Transverse colon (tissue), 4 donors: ENCODE measurements at regions not wholly inside any gene's neighbourhood (a gene's known extent, or its start where the extent isn't known, plus 50 kb on each side); places are given as distances from the start of the nearest gene placed in this dataset.

Source experiments
- DNase-seq: peaks from one replicate; pipeline ENCODE4 v3.0.0-alpha.2; 2019
- H3K27ac ChIP-seq, 4 donors: fragments of 200-600 bp; sonication (generic); 2 replicates each; pipeline ENCODE4 v1.5.1; 2016 to 2018; ENCODE audit warnings: inconsistent platforms in 4 of 4
- H3K27me3 ChIP-seq: fragments of 200-600 bp; sonication (generic); 2 replicates; pipeline ENCODE4 v1.5.1; 2017; ENCODE audit warnings: inconsistent platforms
- H3K36me3 ChIP-seq, 4 donors: fragments of 200-600 bp; sonication (generic); 2 replicates each; pipeline ENCODE4 v1.5.1; 2017 to 2019; ENCODE audit warnings: inconsistent platforms in 4 of 4
- H3K4me1 ChIP-seq, 4 donors: fragments of 200-600 bp; sonication (generic); 2 replicates each; pipeline ENCODE4 v1.5.1; 2017 to 2020; ENCODE audit warnings: inconsistent platforms in 4 of 4
- H3K4me3 ChIP-seq, 4 donors: fragments of 200-600 bp; sonication (generic); 1 replicate in 1 of 4; 2 replicates in 3 of 4; pipeline versions ENCODE4 v1.5.1 to v1.6.1; 2017 to 2019; ENCODE audit warnings: inconsistent platforms in 4 of 4
- H3K9me3 ChIP-seq, 2 donors: fragments of 200-600 bp; sonication (generic); 2 replicates each; pipeline ENCODE4 v1.5.1; 2017 to 2019; ENCODE audit warnings: inconsistent platforms in 2 of 2
- CTCF ChIP-seq, 5 experiments: fragments of 200-600 bp in 3 of 5; fragments of 450-650 bp in 2 of 5; sonication (generic) in 3 of 5; IDR thresholded peaks; 1 replicate in 2 of 5; 2 replicates in 3 of 5; pipeline ENCODE4 v1.5.1; 2016 to 2017; ENCODE audit warnings: antibody characterized with exemption in 5 of 5, inconsistent platforms in 3 of 5, mild to moderate bottlenecking in 2 of 5, moderate library complexity in 1 of 5
- EP300 ChIP-seq: sonication (generic); formaldehyde crosslinking; IDR thresholded peaks from one replicate; pipeline ENCODE4 v1.6.1; 2017; ENCODE audit warnings: antibody characterized with exemption, low read depth
- POLR2A ChIP-seq: fragments of 450-650 bp; IDR thresholded peaks from one replicate; pipeline ENCODE4 v1.6.1; 2016; ENCODE audit warnings: antibody characterized with exemption, mild to moderate bottlenecking, moderate library complexity
- POLR2AphosphoS5 ChIP-seq, 3 donors: sonication (generic); formaldehyde crosslinking; IDR thresholded peaks; one replicate each; pipeline ENCODE4 v1.6.1; 2016; ENCODE audit warnings: antibody characterized with exemption in 3 of 3
- WGBS, 2 donors: methylation state at CpG; one replicate each; pipeline ENCODE4 v1.1.5; 2018; ENCODE audit warnings: low coverage in 1 of 2; 5-methylcytosine and 5-hydroxymethylcytosine counted together
- in situ Hi-C, 4 donors: fragments of 200-750 bp; cut with MboI; loops; one replicate each; pipeline versions ENCODE4 v1.15.0 to v1.15.1; 2017; ENCODE audit warnings: low sequenced_read_pairs in 3 of 4, low pct_ligation_motif_present in 1 of 4, low pct_unique_long_range_greater_than_20kb in 1 of 4
- intact Hi-C: fragments of 100-400 bp; cut with DNase I; formaldehyde crosslinking; loops from one replicate; pipeline ENCODE4 v1.15.1; 2023; ENCODE audit warnings: low total_unique reads

GRCh38 chr21:35525443-35525842 is 476.3 kb upstream of the RUNX1 start:
- intact Hi-C loops = no loop called here

GRCh38 chr21:35521852-35522505 is 472.9 kb upstream of the RUNX1 start:
- Histone ChIP-seq H3K27ac (no peak overlapping the region), H3K27me3 (no peaks in the 10 kb centered on the region), H3K4me3 (no peak overlapping the region), H3K4me1 (no peaks in the 10 kb centered on the region), H3K36me3 (no peaks in the 10 kb centered on the region), H3K9me3 (no peaks in the 10 kb centered on the region)
- TF ChIP-seq POLR2A (no peak), CTCF (IDR thresholded peaks at IDR 0.05) (no peak), POLR2AphosphoS5 (IDR thresholded peaks at IDR 0.05) (no peak), EP300 (no peak)
- intact Hi-C loops = no loop called here
- DNase-seq = no peak
- in situ Hi-C loops = no loop called here
- 85 to 91% methylated on average over 7 to 10 of the region's 10 CpGs for WGBS, 2 donors

More at GRCh38 chr21:35525443-35525842, 476.3 kb upstream of the RUNX1 start:
- no peak for TF ChIP-seq EP300
- no peak for TF ChIP-seq POLR2AphosphoS5 (IDR thresholded peaks at IDR 0.05)
- TF ChIP-seq POLR2A = no peak
- no peak for TF ChIP-seq CTCF (IDR thresholded peaks at IDR 0.05)
- in situ Hi-C loops = no loop called here
- no peak overlapping the region for H3K27ac ChIP-seq
- 21% methylated on average over 2 of the region's 2 CpGs; no CpG with 5 or more reads in 1 of the 2 donors for WGBS, 2 donors
- H3K4me1 ChIP-seq = peaks cover 0 to 14% (median 0%) of the 10 kb centered on the region in 4 donors
- H3K36me3 ChIP-seq = no peaks in the 10 kb centered on the region
- H3K9me3 ChIP-seq = no peaks in the 10 kb centered on the region
- H3K27me3 ChIP-seq = no peaks in the 10 kb centered on the region
- H3K4me3 ChIP-seq = no peak overlapping the region
- DNase-seq = no peak

- in situ Hi-C loops (no loop called here), intact Hi-C loops (no loop called here)
- TF ChIP-seq CTCF (IDR thresholded peaks at IDR 0.05) = no peak
- TF ChIP-seq EP300 = no peak
- no peak for TF ChIP-seq POLR2A
- TF ChIP-seq POLR2AphosphoS5 (IDR thresholded peaks at IDR 0.05) = no peak
- WGBS, 2 donors = 83 to 91% methylated on average over 1 to 4 of the region's 4 CpGs
- Histone ChIP-seq H3K4me3 (no peak overlapping the region), H3K36me3 (no peaks in the 10 kb centered on the region), H3K4me1 (no peaks in the 10 kb centered on the region), H3K27me3 (no peaks in the 10 kb centered on the region), H3K27ac (no peak overlapping the region), H3K9me3 (no peaks in the 10 kb centered on the region)
- DNase-seq = no peak
Observed at GRCh38 chr21:35521293-35521692, 472.2 kb upstream of the RUNX1 start.

GRCh38 chr21:35520856-35521255 is 471.8 kb upstream of the RUNX1 start:
- 83 to 100% methylated on average over 1 of the region's 1 CpG for WGBS, 2 donors
- Histone ChIP-seq H3K36me3 (no peaks in the 10 kb centered on the region), H3K4me3 (no peak overlapping the region), H3K9me3 (no peaks in the 10 kb centered on the region), H3K27ac (no peak overlapping the region), H3K27me3 (no peaks in the 10 kb centered on the region), H3K4me1 (no peaks in the 10 kb centered on the region)
- in situ Hi-C loops (no loop called here), intact Hi-C loops (no loop called here)
- no peak for TF ChIP-seq POLR2AphosphoS5 (IDR thresholded peaks at IDR 0.05)
- TF ChIP-seq EP300 = no peak
- TF ChIP-seq CTCF (IDR thresholded peaks at IDR 0.05) = no peak
- TF ChIP-seq POLR2A = no peak
- no peak for DNase-seq
